Gastrocnemius medialis (tissue), 4 donors: ENCODE measurements at regions not wholly inside any gene's neighbourhood (a gene's known extent, or its start where the extent isn't known, plus 50 kb on each side); places are given as distances from the start of the nearest gene placed in this dataset.

Source experiments
- CTCF ChIP-seq, 5 experiments: fragments of 450-650 bp in 3 of 5; fragments of 200-600 bp in 2 of 5; sonication (generic) in 2 of 5; IDR thresholded peaks in 4 of 5; conservative IDR thresholded peaks in 1 of 5; 1 replicate in 4 of 5; 2 replicates in 1 of 5; pipeline ENCODE4 v1.5.1; 2016 to 2019; ENCODE audit warnings: antibody characterized with exemption in 5 of 5, mild to moderate bottlenecking in 3 of 5, moderate library complexity in 3 of 5
- POLR2A ChIP-seq, 2 donors: fragments of 450-650 bp; IDR thresholded peaks; one replicate each; pipeline ENCODE4 v1.6.1; 2017; ENCODE audit warnings: antibody characterized with exemption in 2 of 2, mild to moderate bottlenecking in 2 of 2, moderate library complexity in 2 of 2

GRCh38 chr2:56531668-56532420, 348.1 kb downstream of the CCDC85A start:
- TF ChIP-seq CTCF (IDR thresholded peaks at IDR 0.05 in 4 of 5, conservative IDR thresholded peaks at IDR 0.05 in 1 of 5): no peak
- TF ChIP-seq POLR2A (IDR thresholded peaks at IDR 0.05): no peak
